ENCODE measurements at regions not wholly inside any gene's neighbourhood (a gene's known extent, or its start where the extent isn't known, plus 50 kb on each side); places are given as distances from the start of the nearest gene placed in this dataset.

DNA sequence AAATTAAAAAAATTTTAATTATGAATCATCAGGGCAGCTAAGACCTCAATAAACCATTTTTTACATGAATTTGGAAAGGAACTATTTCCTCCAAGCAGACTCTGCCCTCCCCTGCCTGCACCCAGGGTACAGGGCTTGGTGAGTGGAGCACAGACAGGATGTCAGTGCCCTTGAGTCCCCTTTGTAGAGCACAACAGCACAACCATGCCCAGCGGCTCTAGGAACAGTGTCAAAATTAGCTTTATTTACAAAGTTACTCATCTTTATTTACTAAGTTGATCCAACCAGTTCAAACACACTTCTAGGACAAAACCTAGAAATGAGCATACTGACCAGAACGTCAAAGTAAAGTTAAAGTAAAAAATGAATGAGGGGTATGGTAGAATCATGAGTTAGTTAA lies 90.6 kb upstream of the TSC22D2 start:
- peaks cover 0 to 13% (median 0%) of the 10 kb centered on the region in 5 donors for H3K4me1 ChIP-seq (ENCODE audit: control insufficient read depth in 5 of 5, insufficient read depth in 5 of 5, low read length in 5 of 5)
- no peaks in the 10 kb centered on the region for H3K27me3 ChIP-seq (ENCODE audit: control insufficient read depth in 5 of 5, insufficient read depth in 4 of 5, low read length in 5 of 5)
- H3K9me3 ChIP-seq (ENCODE audit: control insufficient read depth in 5 of 5, low read length in 5 of 5): no peaks in the 10 kb centered on the region
- no peak overlapping the region for H3K9ac ChIP-seq (ENCODE audit: low read length in 5 of 5)
- no peak overlapping the region for H3K27ac ChIP-seq (ENCODE audit: low read depth, low read length)
- no peaks in the 10 kb centered on the region for H3K36me3 ChIP-seq (ENCODE audit: control insufficient read depth in 5 of 5, insufficient read depth in 5 of 5, low read length in 5 of 5)
- no peak overlapping the region for H3K4me3 ChIP-seq (ENCODE audit: low read depth in 1 of 5, low read length in 5 of 5)

DNA sequence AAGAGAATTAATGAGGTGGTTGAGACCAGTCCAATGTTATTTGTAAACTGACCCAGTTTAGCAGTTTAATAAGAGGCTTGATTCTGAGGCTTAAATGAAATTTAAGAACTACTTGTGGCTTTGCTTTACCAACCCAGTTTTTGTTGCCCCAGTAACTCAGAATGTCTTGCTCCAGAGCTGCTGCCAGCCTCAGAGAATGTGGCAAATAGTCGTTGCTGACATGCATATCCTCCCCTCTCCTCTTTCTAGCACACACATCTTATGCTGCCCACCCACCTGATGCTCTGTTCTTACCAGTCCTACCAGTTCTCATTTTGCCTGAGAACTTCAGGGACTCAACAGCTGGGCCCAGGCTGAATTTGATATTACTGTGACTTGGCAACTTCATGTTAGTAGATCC lies 92.4 kb upstream of the TSC22D2 start:
- Histone ChIP-seq H3K4me1 (ENCODE audit: control insufficient read depth in 5 of 5, insufficient read depth in 5 of 5, low read length in 5 of 5) (peaks cover 0 to 8% (median 0%) of the 10 kb centered on the region in 5 donors), H3K27ac (ENCODE audit: low read depth, low read length) (no peak overlapping the region), H3K4me3 (ENCODE audit: low read depth in 1 of 5, low read length in 5 of 5) (no peak overlapping the region), H3K9me3 (ENCODE audit: control insufficient read depth in 5 of 5, low read length in 5 of 5) (no peaks in the 10 kb centered on the region), H3K27me3 (ENCODE audit: control insufficient read depth in 5 of 5, insufficient read depth in 4 of 5, low read length in 5 of 5) (no peaks in the 10 kb centered on the region), H3K36me3 (ENCODE audit: control insufficient read depth in 5 of 5, insufficient read depth in 5 of 5, low read length in 5 of 5) (no peaks in the 10 kb centered on the region), H3K9ac (ENCODE audit: low read length in 5 of 5) (no peak overlapping the region)

DNA sequence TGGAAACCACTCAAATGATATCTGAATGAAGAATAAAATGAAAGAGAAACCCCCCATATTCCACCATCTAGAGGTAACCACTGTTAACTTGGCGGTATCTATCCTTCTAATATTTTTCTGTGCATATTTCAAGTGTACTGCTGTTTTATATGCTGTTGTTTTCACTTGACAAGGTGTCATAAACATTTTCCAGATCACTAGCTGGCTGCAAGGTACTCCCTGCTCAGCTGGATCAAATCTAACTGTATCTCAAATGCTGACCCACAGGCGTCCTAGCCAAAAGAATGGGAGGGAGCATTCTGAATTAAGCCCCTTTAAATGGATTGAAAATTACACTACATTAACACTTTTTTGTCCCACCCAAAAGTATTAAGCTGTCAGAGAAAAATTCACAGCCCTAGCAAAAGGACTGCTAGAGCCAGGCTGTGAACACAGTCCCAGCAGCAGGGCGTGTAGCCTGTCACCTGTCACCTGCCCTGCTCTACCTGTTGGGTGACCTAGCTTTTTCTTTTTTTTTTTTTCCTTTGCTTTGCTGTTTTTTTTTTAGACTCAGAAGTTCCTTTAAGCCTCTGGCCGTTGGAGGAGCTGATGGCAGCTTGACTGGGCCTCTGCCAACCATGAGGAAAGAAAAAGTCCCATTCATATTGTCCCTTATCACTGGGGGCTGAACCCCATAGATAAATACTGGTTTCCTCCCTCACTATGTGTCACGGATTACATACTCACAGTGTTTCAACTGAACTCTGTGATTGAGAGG lies 93.7 kb upstream of the TSC22D2 start:
- no peak overlapping the region for H3K9ac ChIP-seq (ENCODE audit: low read length in 5 of 5)
- no peak overlapping the region for H3K4me3 ChIP-seq (ENCODE audit: low read depth in 1 of 5, low read length in 5 of 5)
- H3K27me3 ChIP-seq (ENCODE audit: control insufficient read depth in 5 of 5, insufficient read depth in 4 of 5, low read length in 5 of 5): no peaks in the 10 kb centered on the region
- peaks cover 0 to under 1% (median 0%) of the 10 kb centered on the region in 5 donors for H3K4me1 ChIP-seq (ENCODE audit: control insufficient read depth in 5 of 5, insufficient read depth in 5 of 5, low read length in 5 of 5)
- no peak overlapping the region for H3K27ac ChIP-seq (ENCODE audit: low read depth, low read length)
- no peaks in the 10 kb centered on the region for H3K9me3 ChIP-seq (ENCODE audit: control insufficient read depth in 5 of 5, low read length in 5 of 5)
- H3K36me3 ChIP-seq (ENCODE audit: control insufficient read depth in 5 of 5, insufficient read depth in 5 of 5, low read length in 5 of 5): no peaks in the 10 kb centered on the region

DNA sequence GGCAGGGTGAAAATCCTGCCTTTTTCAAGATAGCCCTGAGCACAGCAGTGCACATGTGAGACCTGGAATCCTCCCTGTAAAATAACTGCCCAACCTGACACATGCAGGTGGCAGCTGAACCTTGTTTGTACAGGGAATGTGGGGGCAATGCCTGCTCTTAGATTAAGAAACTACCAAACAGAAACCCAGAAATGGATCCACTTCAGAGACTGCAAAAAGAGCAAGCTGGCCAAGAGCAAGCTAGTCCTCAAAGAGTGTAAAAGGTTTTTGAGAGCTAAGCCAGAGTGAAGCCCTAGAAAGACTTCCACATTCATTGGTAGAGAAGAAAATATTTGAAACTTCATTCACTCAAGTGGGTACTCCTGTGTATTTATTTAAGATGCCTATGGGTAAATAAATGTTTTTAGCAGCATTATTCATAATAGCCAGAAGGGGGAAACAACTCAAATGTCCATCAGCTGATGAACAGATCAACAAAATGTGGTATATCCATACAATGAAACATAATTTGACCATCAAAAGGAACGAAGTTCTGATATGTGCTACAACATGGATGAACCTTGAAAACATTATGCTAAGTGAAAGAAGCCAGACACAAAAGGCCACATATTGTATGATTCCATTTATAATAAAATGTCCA lies 96.0 kb upstream of the TSC22D2 start:
- Histone ChIP-seq H3K27me3 (ENCODE audit: control insufficient read depth in 5 of 5, insufficient read depth in 4 of 5, low read length in 5 of 5) (no peaks in the 10 kb centered on the region), H3K9ac (ENCODE audit: low read length in 5 of 5) (no peak overlapping the region), H3K4me3 (ENCODE audit: low read depth in 1 of 5, low read length in 5 of 5) (no peak overlapping the region), H3K4me1 (ENCODE audit: control insufficient read depth in 5 of 5, insufficient read depth in 5 of 5, low read length in 5 of 5) (no peaks in the 10 kb centered on the region), H3K36me3 (ENCODE audit: control insufficient read depth in 5 of 5, insufficient read depth in 5 of 5, low read length in 5 of 5) (no peaks in the 10 kb centered on the region), H3K27ac (ENCODE audit: low read depth, low read length) (no peak overlapping the region), H3K9me3 (ENCODE audit: control insufficient read depth in 5 of 5, low read length in 5 of 5) (no peaks in the 10 kb centered on the region)

DNA sequence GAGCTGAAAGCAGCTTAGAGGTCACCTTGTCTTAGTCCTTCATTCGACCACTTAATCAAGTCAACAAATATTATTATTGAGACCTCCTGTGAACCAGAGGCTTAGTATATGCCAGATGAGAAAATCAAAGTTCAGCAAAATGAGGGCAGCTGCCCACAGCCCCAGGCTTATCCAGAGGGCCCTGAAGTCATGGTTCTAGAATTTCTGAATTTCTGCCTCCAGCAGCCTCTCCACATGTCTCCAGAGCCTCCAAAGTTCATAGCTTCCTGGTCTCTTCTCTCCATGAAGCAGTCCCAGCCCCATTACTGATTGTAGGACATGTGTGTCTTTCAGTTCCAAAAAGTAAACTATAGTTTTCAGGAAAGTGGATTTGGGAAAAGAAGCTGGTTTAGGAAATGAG lies 96.9 kb upstream of the TSC22D2 start:
- H3K27ac ChIP-seq (ENCODE audit: low read depth, low read length): no peak overlapping the region
- H3K27me3 ChIP-seq (ENCODE audit: control insufficient read depth in 5 of 5, insufficient read depth in 4 of 5, low read length in 5 of 5): no peaks in the 10 kb centered on the region

DNA sequence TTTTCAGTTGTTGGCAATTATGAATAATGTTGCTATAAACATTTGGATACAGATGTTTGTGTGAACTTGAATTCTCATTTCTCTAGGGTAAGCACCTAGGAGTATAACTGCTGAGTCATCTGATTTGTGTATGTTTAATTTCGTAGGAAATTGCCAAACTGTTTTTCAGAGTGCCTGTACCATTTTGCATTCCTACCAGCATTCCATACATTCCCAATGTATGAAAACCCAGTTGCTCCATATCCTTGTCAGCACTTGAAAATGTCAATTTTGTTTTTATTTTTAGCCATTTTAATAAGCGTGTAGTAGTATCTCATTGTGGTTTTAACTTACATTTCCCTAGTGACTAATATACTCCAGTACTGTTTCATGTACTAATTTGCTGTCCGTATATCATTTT lies 98.5 kb upstream of the TSC22D2 start:
- Histone ChIP-seq H3K9me3 (ENCODE audit: control insufficient read depth in 5 of 5, low read length in 5 of 5) (no peaks in the 10 kb centered on the region), H3K27ac (ENCODE audit: low read depth, low read length) (no peak overlapping the region), H3K4me3 (ENCODE audit: low read depth in 1 of 5, low read length in 5 of 5) (no peak overlapping the region), H3K9ac (ENCODE audit: low read length in 5 of 5) (no peak overlapping the region), H3K36me3 (ENCODE audit: control insufficient read depth in 5 of 5, insufficient read depth in 5 of 5, low read length in 5 of 5) (no peaks in the 10 kb centered on the region), H3K4me1 (ENCODE audit: control insufficient read depth in 5 of 5, insufficient read depth in 5 of 5, low read length in 5 of 5) (no peaks in the 10 kb centered on the region), H3K27me3 (ENCODE audit: control insufficient read depth in 5 of 5, insufficient read depth in 4 of 5, low read length in 5 of 5) (no peaks in the 10 kb centered on the region)

More for the DNA sequence above, 96.9 kb upstream of the TSC22D2 start:
- Histone ChIP-seq H3K9ac (ENCODE audit: low read length in 5 of 5) (no peak overlapping the region), H3K4me3 (ENCODE audit: low read depth in 1 of 5, low read length in 5 of 5) (no peak overlapping the region), H3K36me3 (ENCODE audit: control insufficient read depth in 5 of 5, insufficient read depth in 5 of 5, low read length in 5 of 5) (no peaks in the 10 kb centered on the region), H3K4me1 (ENCODE audit: control insufficient read depth in 5 of 5, insufficient read depth in 5 of 5, low read length in 5 of 5) (no peaks in the 10 kb centered on the region), H3K9me3 (ENCODE audit: control insufficient read depth in 5 of 5, low read length in 5 of 5) (no peaks in the 10 kb centered on the region)

DNA sequence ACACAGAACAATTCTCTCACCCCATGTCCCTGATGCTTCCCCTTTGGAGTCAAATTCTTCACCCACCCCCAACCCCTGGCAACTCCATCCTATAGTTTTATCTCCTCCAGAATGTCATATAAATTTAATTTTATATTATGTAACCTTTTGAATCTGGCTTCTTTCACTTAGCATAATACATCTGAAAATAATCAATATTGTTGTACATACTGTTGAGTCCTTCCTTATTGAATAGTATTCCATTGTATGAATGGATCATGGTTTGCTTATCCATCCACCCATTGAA lies 98.9 kb upstream of the TSC22D2 start:
- Histone ChIP-seq H3K27ac (ENCODE audit: low read depth, low read length) (no peak overlapping the region), H3K9ac (ENCODE audit: low read length in 5 of 5) (no peak overlapping the region), H3K4me3 (ENCODE audit: low read depth in 1 of 5, low read length in 5 of 5) (no peak overlapping the region)

DNA sequence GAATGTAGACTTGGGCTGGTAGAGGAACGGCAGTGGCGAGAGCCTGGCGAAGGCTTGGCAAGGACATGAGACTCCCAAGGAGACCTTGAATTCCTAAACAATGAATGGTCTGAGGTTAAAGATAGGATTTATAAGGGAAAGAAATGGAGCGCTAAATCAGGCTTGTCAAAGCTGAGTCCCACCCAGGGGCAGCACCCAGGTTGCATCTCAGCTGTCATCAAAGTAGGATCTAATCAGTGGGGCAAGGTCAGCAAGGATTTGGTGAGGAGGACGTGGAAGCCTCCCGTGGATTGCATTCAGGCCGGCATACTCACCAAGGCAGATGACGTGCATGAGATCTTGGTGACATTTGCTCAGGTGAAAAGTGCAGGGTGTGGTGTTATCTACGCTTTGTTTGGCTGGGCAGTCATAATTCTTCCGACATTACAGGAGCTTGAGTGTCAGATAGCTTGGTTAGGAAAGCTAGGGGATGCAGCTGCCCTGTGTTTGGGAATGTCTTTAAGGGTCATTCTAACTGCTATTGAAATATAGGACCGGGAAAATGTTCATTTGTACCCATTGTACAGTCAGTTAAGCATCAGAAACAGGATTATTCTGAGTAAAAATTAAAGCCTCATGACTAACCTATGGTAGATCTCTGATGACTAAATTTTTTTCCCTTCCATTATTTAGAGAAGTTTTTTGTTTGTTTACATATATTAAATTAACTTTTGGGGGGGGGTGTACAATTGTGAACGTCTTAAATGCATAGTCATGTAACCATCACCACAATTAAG lies 99.4 kb upstream of the TSC22D2 start:
- Histone ChIP-seq H3K27ac (ENCODE audit: low read depth, low read length) (no peak overlapping the region), H3K27me3 (ENCODE audit: control insufficient read depth in 5 of 5, insufficient read depth in 4 of 5, low read length in 5 of 5) (no peaks in the 10 kb centered on the region), H3K9me3 (ENCODE audit: control insufficient read depth in 5 of 5, low read length in 5 of 5) (no peaks in the 10 kb centered on the region), H3K36me3 (ENCODE audit: control insufficient read depth in 5 of 5, insufficient read depth in 5 of 5, low read length in 5 of 5) (no peaks in the 10 kb centered on the region), H3K4me3 (ENCODE audit: low read depth in 1 of 5, low read length in 5 of 5) (no peak overlapping the region), H3K9ac (ENCODE audit: low read length in 5 of 5) (no peak overlapping the region), H3K4me1 (ENCODE audit: control insufficient read depth in 5 of 5, insufficient read depth in 5 of 5, low read length in 5 of 5) (no peaks in the 10 kb centered on the region)

More for the DNA sequence above, 98.9 kb upstream of the TSC22D2 start:
- no peaks in the 10 kb centered on the region for H3K4me1 ChIP-seq (ENCODE audit: control insufficient read depth in 5 of 5, insufficient read depth in 5 of 5, low read length in 5 of 5)
- no peaks in the 10 kb centered on the region for H3K27me3 ChIP-seq (ENCODE audit: control insufficient read depth in 5 of 5, insufficient read depth in 4 of 5, low read length in 5 of 5)
- no peaks in the 10 kb centered on the region for H3K36me3 ChIP-seq (ENCODE audit: control insufficient read depth in 5 of 5, insufficient read depth in 5 of 5, low read length in 5 of 5)
- H3K9me3 ChIP-seq (ENCODE audit: control insufficient read depth in 5 of 5, low read length in 5 of 5): no peaks in the 10 kb centered on the region

DNA sequence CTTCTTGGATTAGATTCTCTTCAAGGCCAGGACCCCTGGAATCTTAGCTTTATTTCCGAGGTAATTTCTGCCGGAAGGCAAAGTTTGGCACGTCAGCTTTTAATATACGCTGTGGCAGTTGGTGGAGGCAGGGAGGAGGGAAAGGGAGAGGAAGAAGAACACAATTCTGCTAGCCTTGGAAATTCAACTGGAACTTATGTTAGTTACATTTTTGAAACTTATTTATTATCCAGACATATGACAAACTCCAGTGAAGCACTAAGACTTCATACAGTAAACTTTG lies 100.1 kb upstream of the TSC22D2 start:
- no peak overlapping the region for H3K4me3 ChIP-seq (ENCODE audit: low read depth in 1 of 5, low read length in 5 of 5)
- no peak overlapping the region for H3K27ac ChIP-seq (ENCODE audit: low read depth, low read length)
- H3K9me3 ChIP-seq (ENCODE audit: control insufficient read depth in 5 of 5, low read length in 5 of 5): no peaks in the 10 kb centered on the region
- no peaks in the 10 kb centered on the region for H3K36me3 ChIP-seq (ENCODE audit: control insufficient read depth in 5 of 5, insufficient read depth in 5 of 5, low read length in 5 of 5)
- no peaks in the 10 kb centered on the region for H3K27me3 ChIP-seq (ENCODE audit: control insufficient read depth in 5 of 5, insufficient read depth in 4 of 5, low read length in 5 of 5)
- H3K9ac ChIP-seq (ENCODE audit: low read length in 5 of 5): no peak overlapping the region
- H3K4me1 ChIP-seq (ENCODE audit: control insufficient read depth in 5 of 5, insufficient read depth in 5 of 5, low read length in 5 of 5): no peaks in the 10 kb centered on the region

DNA sequence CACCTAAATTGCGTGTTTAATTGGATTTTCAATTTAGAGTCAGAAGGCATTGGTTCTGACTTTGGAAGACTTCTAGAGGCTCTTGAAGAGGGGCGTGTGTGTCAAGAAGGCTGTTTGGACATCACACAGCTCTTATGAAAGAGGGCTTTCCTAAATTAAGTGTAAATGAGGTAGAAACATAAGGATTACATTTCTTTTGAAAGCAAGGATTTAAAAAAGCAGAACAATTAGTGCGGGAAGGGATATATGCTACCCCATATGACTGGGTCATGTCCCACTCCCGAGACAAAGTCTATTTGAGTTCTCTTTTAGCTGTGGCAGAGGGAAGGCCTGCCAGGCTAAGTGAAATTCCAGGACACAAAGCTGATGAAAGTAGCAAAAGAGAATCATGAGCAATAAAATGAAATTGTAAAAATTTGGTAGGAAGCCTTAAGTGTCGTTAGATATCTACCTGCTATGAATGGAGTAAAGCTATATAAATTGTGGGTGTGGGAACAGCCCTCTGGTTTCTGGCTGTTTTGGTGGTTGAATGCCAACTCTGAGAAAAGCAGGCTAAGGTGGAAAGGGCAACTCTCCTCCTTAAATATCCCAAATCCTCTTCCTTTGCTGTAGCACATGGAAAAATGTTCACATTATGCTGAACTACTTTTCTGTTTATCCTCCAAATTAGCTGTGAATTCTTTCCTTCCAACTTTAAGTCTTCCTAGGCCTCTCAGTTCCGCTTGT lies 100.6 kb upstream of the TSC22D2 start:
- Histone ChIP-seq H3K9ac (ENCODE audit: low read length in 5 of 5) (no peak overlapping the region), H3K27ac (ENCODE audit: low read depth, low read length) (no peak overlapping the region), H3K36me3 (ENCODE audit: control insufficient read depth in 5 of 5, insufficient read depth in 5 of 5, low read length in 5 of 5) (no peaks in the 10 kb centered on the region), H3K27me3 (ENCODE audit: control insufficient read depth in 5 of 5, insufficient read depth in 4 of 5, low read length in 5 of 5) (no peaks in the 10 kb centered on the region), H3K9me3 (ENCODE audit: control insufficient read depth in 5 of 5, low read length in 5 of 5) (no peaks in the 10 kb centered on the region), H3K4me3 (ENCODE audit: low read depth in 1 of 5, low read length in 5 of 5) (no peak overlapping the region), H3K4me1 (ENCODE audit: control insufficient read depth in 5 of 5, insufficient read depth in 5 of 5, low read length in 5 of 5) (no peaks in the 10 kb centered on the region)

Data from subcutaneous abdominal adipose tissue (tissue), 5 donors.